ENCODE measurements at regions not wholly inside any gene's neighbourhood (a gene's known extent, or its start where the extent isn't known, plus 50 kb on each side); places are given as distances from the start of the nearest gene placed in this dataset.

DNA sequence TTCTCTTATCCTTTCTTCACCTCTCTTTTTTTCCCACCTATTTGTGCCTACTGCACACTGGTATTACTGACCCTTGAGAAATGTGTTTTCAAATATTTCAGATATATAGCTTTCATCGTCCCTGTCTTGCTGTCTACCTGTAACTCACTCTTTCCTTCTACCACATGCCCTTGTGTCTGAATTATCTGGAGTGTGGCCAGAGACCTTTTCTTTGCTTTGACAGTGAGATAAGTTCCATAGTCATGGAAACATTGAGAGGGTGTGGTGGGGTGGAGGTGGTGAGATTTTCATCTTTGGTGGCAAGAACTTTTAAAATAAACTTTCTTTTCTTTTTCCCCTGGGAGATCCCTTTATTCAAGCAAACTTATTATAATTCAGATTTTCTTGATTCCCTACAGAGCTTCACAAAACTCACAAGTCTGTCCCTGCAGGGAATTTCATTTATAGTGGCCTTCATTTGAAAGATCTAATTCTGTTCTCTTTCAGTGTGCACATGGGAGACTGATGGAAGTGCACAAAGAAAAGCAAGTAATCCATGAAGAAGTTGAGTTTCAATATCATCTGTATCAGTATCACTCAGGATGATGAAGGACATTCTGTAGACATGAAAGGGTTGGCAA, 95.7 kb downstream of the SH2D1A start (continued):
- TF ChIP-seq PHF8 (IDR thresholded peaks at IDR 0.05; ENCODE audit: borderline replicate concordance, low read length), result no peak
- TF ChIP-seq PCBP1 (IDR thresholded peaks at IDR 0.05; ENCODE audit: low read depth, low read length, poor library complexity, severe bottlenecking), result no peak

- CTCF ChIA-PET (ENCODE audit: low intra/inter-chr PET ratio), result no interaction called here
- intact Hi-C loops (cut with micrococcal nuclease) (no loop called here), in situ Hi-C loops (cut with MboI) (no loop called here)
- DNase-seq (ENCODE audit: extremely low read depth in 1 of 4, low spot score in 3 of 4) (no peak), FAIRE-seq (no peak), ATAC-seq (no peak)
- Histone ChIP-seq H3K9me3 (replicated peaks; ENCODE audit: control insufficient read depth, insufficient read depth, low read depth, low read length) (no peaks in the 10 kb centered on the region), H3K9me1 (ENCODE audit: control insufficient read depth, insufficient read depth, low read length) (no peaks in the 10 kb centered on the region), H4K20me1 (replicated peaks; ENCODE audit: control insufficient read depth, insufficient read depth, low read length) (no peaks in the 10 kb centered on the region), H3K4me2 (ENCODE audit: insufficient read depth, low read length) (no peak overlapping the region), H3K9ac (ENCODE audit: insufficient read depth in 1 of 2, low read depth in 2 of 2, low read length in 2 of 2) (no peak overlapping the region), H2AFZ (ENCODE audit: low read depth, low read length) (no peak overlapping the region), H3K27ac (ENCODE audit: extremely low read depth, low read depth, low read length) (no peak overlapping the region), H3K4me3 (no peak overlapping the region), H3K36me3 (ENCODE audit: control insufficient read depth, insufficient read depth, low read length) (no peaks in the 10 kb centered on the region), H3K79me2 (ENCODE audit: control insufficient read depth, insufficient read depth, low read length) (no peaks in the 10 kb centered on the region), H3K27me3 (ENCODE audit: control insufficient read depth in 2 of 2, insufficient read depth in 2 of 2, low read length in 2 of 2) (no peaks in the 10 kb centered on the region), H3K4me1 (replicated peaks in 1 of 2; ENCODE audit: control insufficient read depth in 2 of 2, insufficient read depth in 2 of 2, low read length in 2 of 2) (no peaks in the 10 kb centered on the region)
- BruUV-seq (replicated peaks), result no TSS peak
- POLR2A ChIA-PET, result interaction anchor here (0.6 kb wide), 1 partner anchor 46 kb away, joined by 3 read pairs; no protein-coding TSS in a partner anchor
- WGBS (ENCODE audit: insufficient coverage, low coverage, missing lambda C conversion rate), result 6% methylated on average over 1 of the region's 1 CpG
- TF ChIP-seq DNMT1 (IDR thresholded peaks at IDR 0.05) (no peak), FOXA3 (CRISPR knock-in tag; conservative IDR thresholded peaks at IDR 0.05 in 1 of 2, IDR thresholded peaks at IDR 0.05 in 1 of 2) (no peak), NRF1 (conservative IDR thresholded peaks at IDR 0.05 in 1 of 2, IDR thresholded peaks at IDR 0.05 in 1 of 2) (no peak), SMAD2 (IDR thresholded peaks at IDR 0.05; ENCODE audit: low read depth, low read length) (no peak), STAT5A (IDR thresholded peaks at IDR 0.05; ENCODE audit: borderline replicate concordance, low read length) (no peak), MCM3 (IDR thresholded peaks at IDR 0.05) (no peak)
- TF ChIP-seq, protein P1, sequence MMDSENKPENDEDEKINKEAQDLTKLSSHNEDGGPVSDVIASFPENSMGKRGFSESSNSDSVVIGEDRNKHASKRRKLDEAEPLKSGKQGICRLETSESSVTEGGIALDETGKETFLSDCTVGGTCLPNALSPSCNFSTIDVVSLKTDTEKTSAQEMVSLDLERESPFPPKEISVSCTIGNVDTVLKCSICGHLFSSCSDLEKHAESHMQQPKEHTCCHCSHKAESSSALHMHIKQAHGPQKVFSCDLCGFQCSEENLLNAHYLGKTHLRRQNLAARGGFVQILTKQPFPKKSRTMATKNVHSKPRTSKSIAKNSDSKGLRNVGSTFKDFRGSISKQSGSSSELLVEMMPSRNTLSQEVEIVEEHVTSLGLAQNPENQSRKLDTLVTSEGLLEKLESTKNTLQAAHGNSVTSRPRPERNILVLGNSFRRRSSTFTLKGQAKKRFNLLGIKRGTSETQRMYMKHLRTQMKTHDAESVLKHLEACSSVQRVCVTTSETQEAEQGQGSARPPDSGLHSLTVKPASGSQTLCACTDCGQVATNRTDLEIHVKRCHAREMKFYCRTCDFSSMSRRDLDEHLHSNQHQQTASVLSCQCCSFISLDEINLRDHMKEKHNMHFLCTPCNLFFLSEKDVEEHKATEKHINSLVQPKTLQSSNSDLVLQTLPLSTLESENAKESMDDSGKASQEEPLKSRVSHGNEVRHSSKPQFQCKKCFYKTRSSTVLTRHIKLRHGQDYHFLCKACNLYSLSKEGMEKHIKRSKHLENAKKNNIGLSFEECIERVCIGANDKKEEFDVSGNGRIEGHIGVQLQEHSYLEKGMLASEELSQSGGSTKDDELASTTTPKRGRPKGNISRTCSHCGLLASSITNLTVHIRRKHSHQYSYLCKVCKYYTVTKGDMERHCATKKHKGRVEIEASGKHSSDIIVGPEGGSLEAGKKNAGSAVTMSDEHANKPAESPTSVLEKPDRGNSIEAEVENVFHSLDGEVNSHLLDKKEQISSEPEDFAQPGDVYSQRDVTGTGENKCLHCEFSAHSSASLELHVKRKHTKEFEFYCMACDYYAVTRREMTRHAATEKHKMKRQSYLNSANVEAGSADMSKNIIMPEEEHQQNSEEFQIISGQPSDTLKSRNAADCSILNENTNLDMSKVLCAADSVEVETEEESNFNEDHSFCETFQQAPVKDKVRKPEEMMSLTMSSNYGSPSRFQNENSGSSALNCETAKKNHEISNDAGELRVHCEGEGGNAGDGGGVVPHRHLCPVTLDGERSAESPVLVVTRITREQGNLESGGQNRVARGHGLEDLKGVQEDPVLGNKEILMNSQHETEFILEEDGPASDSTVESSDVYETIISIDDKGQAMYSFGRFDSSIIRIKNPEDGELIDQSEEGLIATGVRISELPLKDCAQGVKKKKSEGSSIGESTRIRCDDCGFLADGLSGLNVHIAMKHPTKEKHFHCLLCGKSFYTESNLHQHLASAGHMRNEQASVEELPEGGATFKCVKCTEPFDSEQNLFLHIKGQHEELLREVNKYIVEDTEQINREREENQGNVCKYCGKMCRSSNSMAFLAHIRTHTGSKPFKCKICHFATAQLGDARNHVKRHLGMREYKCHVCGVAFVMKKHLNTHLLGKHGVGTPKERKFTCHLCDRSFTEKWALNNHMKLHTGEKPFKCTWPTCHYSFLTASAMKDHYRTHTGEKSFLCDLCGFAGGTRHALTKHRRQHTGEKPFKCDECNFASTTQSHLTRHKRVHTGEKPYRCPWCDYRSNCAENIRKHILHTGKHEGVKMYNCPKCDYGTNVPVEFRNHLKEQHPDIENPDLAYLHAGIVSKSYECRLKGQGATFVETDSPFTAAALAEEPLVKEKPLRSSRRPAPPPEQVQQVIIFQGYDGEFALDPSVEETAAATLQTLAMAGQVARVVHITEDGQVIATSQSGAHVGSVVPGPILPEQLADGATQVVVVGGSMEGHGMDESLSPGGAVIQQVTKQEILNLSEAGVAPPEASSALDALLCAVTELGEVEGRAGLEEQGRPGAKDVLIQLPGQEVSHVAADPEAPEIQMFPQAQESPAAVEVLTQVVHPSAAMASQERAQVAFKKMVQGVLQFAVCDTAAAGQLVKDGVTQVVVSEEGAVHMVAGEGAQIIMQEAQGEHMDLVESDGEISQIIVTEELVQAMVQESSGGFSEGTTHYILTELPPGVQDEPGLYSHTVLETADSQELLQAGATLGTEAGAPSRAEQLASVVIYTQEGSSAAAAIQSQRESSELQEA (IDR thresholded peaks at IDR 0.05; ENCODE audit: low read depth), result no peak
- TF ChIP-seq, protein P2, sequence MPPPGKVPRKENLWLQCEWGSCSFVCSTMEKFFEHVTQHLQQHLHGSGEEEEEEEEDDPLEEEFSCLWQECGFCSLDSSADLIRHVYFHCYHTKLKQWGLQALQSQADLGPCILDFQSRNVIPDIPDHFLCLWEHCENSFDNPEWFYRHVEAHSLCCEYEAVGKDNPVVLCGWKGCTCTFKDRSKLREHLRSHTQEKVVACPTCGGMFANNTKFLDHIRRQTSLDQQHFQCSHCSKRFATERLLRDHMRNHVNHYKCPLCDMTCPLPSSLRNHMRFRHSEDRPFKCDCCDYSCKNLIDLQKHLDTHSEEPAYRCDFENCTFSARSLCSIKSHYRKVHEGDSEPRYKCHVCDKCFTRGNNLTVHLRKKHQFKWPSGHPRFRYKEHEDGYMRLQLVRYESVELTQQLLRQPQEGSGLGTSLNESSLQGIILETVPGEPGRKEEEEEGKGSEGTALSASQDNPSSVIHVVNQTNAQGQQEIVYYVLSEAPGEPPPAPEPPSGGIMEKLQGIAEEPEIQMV (tag; conservative IDR thresholded peaks at IDR 0.05; ENCODE audit: low read depth), result no peak
- TF ChIP-seq, protein P3, sequence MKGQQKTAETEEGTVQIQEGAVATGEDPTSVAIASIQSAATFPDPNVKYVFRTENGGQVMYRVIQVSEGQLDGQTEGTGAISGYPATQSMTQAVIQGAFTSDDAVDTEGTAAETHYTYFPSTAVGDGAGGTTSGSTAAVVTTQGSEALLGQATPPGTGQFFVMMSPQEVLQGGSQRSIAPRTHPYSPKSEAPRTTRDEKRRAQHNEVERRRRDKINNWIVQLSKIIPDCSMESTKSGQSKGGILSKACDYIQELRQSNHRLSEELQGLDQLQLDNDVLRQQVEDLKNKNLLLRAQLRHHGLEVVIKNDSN (CRISPR knock-in tag; IDR thresholded peaks at IDR 0.05), result no peak
Measured at GRCh38 chrX:124455966-124456365, 109.6 kb downstream of the SH2D1A start.

All from K562 (cell line).